Transverse colon (tissue), 4 donors: ENCODE measurements at regions not wholly inside any gene's neighbourhood (a gene's known extent, or its start where the extent isn't known, plus 50 kb on each side); places are given as distances from the start of the nearest gene placed in this dataset.
A peak's percentile ranks its signal among the peaks of the same experiment; 100 is the strongest.

Experiments
- DNase-seq: peaks from one replicate; pipeline ENCODE4 v3.0.0-alpha.2; 2019
- H3K27ac ChIP-seq, 4 donors: fragments of 200-600 bp; sonication (generic); 2 replicates each; pipeline ENCODE4 v1.5.1; 2016 to 2018; ENCODE audit warnings: inconsistent platforms in 4 of 4
- H3K27me3 ChIP-seq: fragments of 200-600 bp; sonication (generic); 2 replicates; pipeline ENCODE4 v1.5.1; 2017; ENCODE audit warnings: inconsistent platforms
- H3K36me3 ChIP-seq, 4 donors: fragments of 200-600 bp; sonication (generic); 2 replicates each; pipeline ENCODE4 v1.5.1; 2017 to 2019; ENCODE audit warnings: inconsistent platforms in 4 of 4
- H3K4me1 ChIP-seq, 4 donors: fragments of 200-600 bp; sonication (generic); 2 replicates each; pipeline ENCODE4 v1.5.1; 2017 to 2020; ENCODE audit warnings: inconsistent platforms in 4 of 4
- H3K4me3 ChIP-seq, 4 donors: fragments of 200-600 bp; sonication (generic); 1 replicate in 1 of 4; 2 replicates in 3 of 4; pipeline versions ENCODE4 v1.5.1 to v1.6.1; 2017 to 2019; ENCODE audit warnings: inconsistent platforms in 4 of 4
- H3K9me3 ChIP-seq, 2 donors: fragments of 200-600 bp; sonication (generic); 2 replicates each; pipeline ENCODE4 v1.5.1; 2017 to 2019; ENCODE audit warnings: inconsistent platforms in 2 of 2
- EP300 ChIP-seq: sonication (generic); formaldehyde crosslinking; IDR thresholded peaks from one replicate; pipeline ENCODE4 v1.6.1; 2017; ENCODE audit warnings: antibody characterized with exemption, low read depth
- POLR2A ChIP-seq: fragments of 450-650 bp; IDR thresholded peaks from one replicate; pipeline ENCODE4 v1.6.1; 2016; ENCODE audit warnings: antibody characterized with exemption, mild to moderate bottlenecking, moderate library complexity
- POLR2AphosphoS5 ChIP-seq, 3 donors: sonication (generic); formaldehyde crosslinking; IDR thresholded peaks; one replicate each; pipeline ENCODE4 v1.6.1; 2016; ENCODE audit warnings: antibody characterized with exemption in 3 of 3
- WGBS, 2 donors: methylation state at CpG; one replicate each; pipeline ENCODE4 v1.1.5; 2018; ENCODE audit warnings: low coverage in 1 of 2; 5-methylcytosine and 5-hydroxymethylcytosine counted together
- in situ Hi-C, 4 donors: fragments of 200-750 bp; cut with MboI; loops; one replicate each; pipeline versions ENCODE4 v1.15.0 to v1.15.1; 2017; ENCODE audit warnings: low sequenced_read_pairs in 3 of 4, low pct_ligation_motif_present in 1 of 4, low pct_unique_long_range_greater_than_20kb in 1 of 4
- intact Hi-C: fragments of 100-400 bp; cut with DNase I; formaldehyde crosslinking; loops from one replicate; pipeline ENCODE4 v1.15.1; 2023; ENCODE audit warnings: low total_unique reads
- TF ChIP-seq, protein P1 (sequence below), 5 experiments: fragments of 200-600 bp in 3 of 5; fragments of 450-650 bp in 2 of 5; sonication (generic) in 3 of 5; IDR thresholded peaks; 1 replicate in 2 of 5; 2 replicates in 3 of 5; pipeline ENCODE4 v1.5.1; 2016 to 2017; ENCODE audit warnings: antibody characterized with exemption in 5 of 5, inconsistent platforms in 3 of 5, mild to moderate bottlenecking in 2 of 5, moderate library complexity in 1 of 5

GRCh38 chr6:41470331-41471063 lies 75.7 kb upstream of the FOXP4 start:
- peak overlapping the region in 2 of 4 donors; percentile 22 to 41 for H3K4me3 ChIP-seq
- H3K27me3 ChIP-seq, result peaks cover 37% of the 10 kb centered on the region
- H3K36me3 ChIP-seq, result no peaks in the 10 kb centered on the region
- peaks cover 0 to 13% (median 9%) of the 10 kb centered on the region in 4 donors for H3K4me1 ChIP-seq
- in situ Hi-C loops (loop anchor here in 1 of 4 donors (25.0 kb wide), 1 partner anchor 217 kb away; no protein-coding TSS in a partner anchor), intact Hi-C loops (no loop called here)
- H3K9me3 ChIP-seq, result no peaks in the 10 kb centered on the region
- H3K27ac ChIP-seq, result no peak overlapping the region
- TF ChIP-seq POLR2A (no peak), POLR2AphosphoS5 (IDR thresholded peaks at IDR 0.05) (no peak), EP300 (no peak)
- TF ChIP-seq, protein P1, sequence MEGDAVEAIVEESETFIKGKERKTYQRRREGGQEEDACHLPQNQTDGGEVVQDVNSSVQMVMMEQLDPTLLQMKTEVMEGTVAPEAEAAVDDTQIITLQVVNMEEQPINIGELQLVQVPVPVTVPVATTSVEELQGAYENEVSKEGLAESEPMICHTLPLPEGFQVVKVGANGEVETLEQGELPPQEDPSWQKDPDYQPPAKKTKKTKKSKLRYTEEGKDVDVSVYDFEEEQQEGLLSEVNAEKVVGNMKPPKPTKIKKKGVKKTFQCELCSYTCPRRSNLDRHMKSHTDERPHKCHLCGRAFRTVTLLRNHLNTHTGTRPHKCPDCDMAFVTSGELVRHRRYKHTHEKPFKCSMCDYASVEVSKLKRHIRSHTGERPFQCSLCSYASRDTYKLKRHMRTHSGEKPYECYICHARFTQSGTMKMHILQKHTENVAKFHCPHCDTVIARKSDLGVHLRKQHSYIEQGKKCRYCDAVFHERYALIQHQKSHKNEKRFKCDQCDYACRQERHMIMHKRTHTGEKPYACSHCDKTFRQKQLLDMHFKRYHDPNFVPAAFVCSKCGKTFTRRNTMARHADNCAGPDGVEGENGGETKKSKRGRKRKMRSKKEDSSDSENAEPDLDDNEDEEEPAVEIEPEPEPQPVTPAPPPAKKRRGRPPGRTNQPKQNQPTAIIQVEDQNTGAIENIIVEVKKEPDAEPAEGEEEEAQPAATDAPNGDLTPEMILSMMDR (IDR thresholded peaks at IDR 0.05), result no peak
- no peak for DNase-seq
- WGBS, 2 donors, result 38% methylated on average over 42 of the region's 62 CpGs; no CpG with 5 or more reads in 1 of the 2 donors

- 86 to 87% methylated on average over 3 to 13 of the region's 13 CpGs for WGBS, 2 donors
These were observed 74.9 kb upstream of the FOXP4 start for GRCh38 chr6:41471064-41471895.

DNA sequence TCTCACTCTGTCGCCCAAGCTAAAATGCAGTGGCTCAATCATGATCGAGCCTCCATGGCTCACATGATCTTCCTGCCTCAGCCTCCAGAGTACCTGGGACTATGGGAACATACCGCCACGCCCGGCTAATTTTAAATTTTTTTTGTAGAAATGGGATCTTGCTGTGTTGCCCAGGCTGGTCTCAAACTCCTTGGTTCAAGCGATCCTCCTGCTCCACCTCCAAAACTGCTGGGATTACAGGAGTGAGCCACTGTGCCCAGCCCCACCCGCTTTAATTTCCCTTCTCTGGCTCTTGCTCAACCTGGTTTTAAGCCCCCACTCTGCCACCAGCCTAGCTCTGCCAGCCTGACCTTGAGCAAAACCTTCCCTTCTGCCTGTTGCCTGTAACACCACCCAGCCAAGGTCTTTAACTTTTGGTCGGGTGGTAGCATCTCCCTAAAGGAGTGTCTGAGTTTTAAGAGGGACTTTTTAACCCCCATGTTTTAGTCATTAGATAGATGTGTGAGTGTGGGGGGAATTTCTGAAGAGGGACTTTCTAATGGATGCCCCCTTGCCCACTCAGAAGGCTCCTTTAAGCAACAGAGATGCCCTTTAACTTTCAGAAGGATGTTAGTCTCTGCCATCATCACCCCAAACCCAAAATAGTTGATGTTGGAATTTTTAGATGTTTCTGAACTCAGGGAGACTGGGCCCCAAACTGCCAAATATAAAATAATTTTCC lies 71.8 kb upstream of the FOXP4 start:
- 85 to 88% methylated on average over 2 to 8 of the region's 8 CpGs for WGBS, 2 donors
- TF ChIP-seq POLR2AphosphoS5 (IDR thresholded peaks at IDR 0.05) (no peak), EP300 (no peak), POLR2A (no peak)
- TF ChIP-seq, protein P1 (IDR thresholded peaks at IDR 0.05), result no peak
- DNase-seq, result no peak

More at GRCh38 chr6:41471064-41471895, 74.9 kb upstream of the FOXP4 start:
- no peak overlapping the region for H3K4me3 ChIP-seq
- DNase-seq, result no peak
- intact Hi-C loops (no loop called here), in situ Hi-C loops (loop anchor here in 1 of 4 donors (25.0 kb wide), 1 partner anchor 216 kb away; no protein-coding TSS in a partner anchor)
- H3K9me3 ChIP-seq, result no peaks in the 10 kb centered on the region
- no peaks in the 10 kb centered on the region for H3K36me3 ChIP-seq
- no peak overlapping the region for H3K27ac ChIP-seq
- peaks cover 0 to 13% (median 9%) of the 10 kb centered on the region in 4 donors for H3K4me1 ChIP-seq
- no peak for TF ChIP-seq EP300
- no peak for TF ChIP-seq POLR2AphosphoS5 (IDR thresholded peaks at IDR 0.05)
- no peak for TF ChIP-seq POLR2A
- TF ChIP-seq, protein P1 (IDR thresholded peaks at IDR 0.05), result no peak
- H3K27me3 ChIP-seq, result peaks cover 37% of the 10 kb centered on the region

More for the DNA sequence above, 71.8 kb upstream of the FOXP4 start:
- Histone ChIP-seq H3K9me3 (no peaks in the 10 kb centered on the region), H3K4me1 (peaks cover 0 to 13% (median 9%) of the 10 kb centered on the region in 4 donors), H3K27me3 (peaks cover 33% of the 10 kb centered on the region), H3K27ac (no peak overlapping the region), H3K36me3 (no peaks in the 10 kb centered on the region), H3K4me3 (no peak overlapping the region)
- in situ Hi-C loops, result loop anchor here in 1 of 4 donors (25.0 kb wide), 1 partner anchor 213 kb away; no protein-coding TSS in a partner anchor
- intact Hi-C loops, result no loop called here
